AG10803 (cell line): ENCODE measurements at regions not wholly inside any gene's neighbourhood (a gene's known extent, or its start where the extent isn't known, plus 50 kb on each side); places are given as distances from the start of the nearest gene placed in this dataset.

Source experiments
- DNase-seq: peaks from one replicate; pipeline ENCODE4 v3.0.0; 2010; ENCODE audit warnings: low read depth
- H3K4me3 ChIP-seq: 2 replicates; pipeline ENCODE4 v1.5.1; 2011; ENCODE audit warnings: mild to moderate bottlenecking, low read length, control low read depth
- CTCF ChIP-seq: conservative IDR thresholded peaks from 2 replicates; pipeline ENCODE4 v1.5.1; 2011; ENCODE audit warnings: mild to moderate bottlenecking, low read length, control low read depth, inconsistent platforms

- DNase-seq = peak; percentile 49
Measured at GRCh38 chr3:30199096-30199759, 407.2 kb upstream of the TGFBR2 start.

GRCh38 chr3:30199855-30200254, 406.5 kb upstream of the TGFBR2 start:
- DNase-seq = peak; percentile 45
- no peak overlapping the region for H3K4me3 ChIP-seq
- TF ChIP-seq CTCF = 0 out of 2 replicates have a peak, but pooled peaks have one; percentile 6

More at GRCh38 chr3:30199096-30199759, 407.2 kb upstream of the TGFBR2 start:
- no peak overlapping the region for H3K4me3 ChIP-seq
- TF ChIP-seq CTCF = peak; percentile 82

GRCh38 chr3:30201715-30202114, 404.7 kb upstream of the TGFBR2 start:
- no peak overlapping the region for H3K4me3 ChIP-seq
- no peak for DNase-seq
- no peak for TF ChIP-seq CTCF

GRCh38 chr3:30203301-30203700, 403.1 kb upstream of the TGFBR2 start:
- TF ChIP-seq CTCF = no peak
- peak; percentile 46 for DNase-seq
- H3K4me3 ChIP-seq = no peak overlapping the region

- no peak for DNase-seq
- H3K4me3 ChIP-seq = no peak overlapping the region
- TF ChIP-seq CTCF = no peak
Measured at GRCh38 chr3:30204126-30204525, 402.3 kb upstream of the TGFBR2 start.

- no peak for DNase-seq
- TF ChIP-seq CTCF = no peak
- H3K4me3 ChIP-seq = no peak overlapping the region
Measured at GRCh38 chr3:30206051-30206450, 400.4 kb upstream of the TGFBR2 start.

GRCh38 chr3:30221619-30222018, 384.8 kb upstream of the TGFBR2 start:
- DNase-seq = peak; percentile 49
- TF ChIP-seq CTCF = no peak

More at GRCh38 chr3:30221619-30222018, 384.8 kb upstream of the TGFBR2 start:
- H3K4me3 ChIP-seq = no peak overlapping the region
